ENCODE measurements at regions not wholly inside any gene's neighbourhood (a gene's known extent, or its start where the extent isn't known, plus 50 kb on each side); places are given as distances from the start of the nearest gene placed in this dataset.
"Not testable (repeated sequence)": the region's sequence is repeated elsewhere in the genome, so short reads cannot be mapped to it uniquely, and the experiment has no call there.

DNA sequence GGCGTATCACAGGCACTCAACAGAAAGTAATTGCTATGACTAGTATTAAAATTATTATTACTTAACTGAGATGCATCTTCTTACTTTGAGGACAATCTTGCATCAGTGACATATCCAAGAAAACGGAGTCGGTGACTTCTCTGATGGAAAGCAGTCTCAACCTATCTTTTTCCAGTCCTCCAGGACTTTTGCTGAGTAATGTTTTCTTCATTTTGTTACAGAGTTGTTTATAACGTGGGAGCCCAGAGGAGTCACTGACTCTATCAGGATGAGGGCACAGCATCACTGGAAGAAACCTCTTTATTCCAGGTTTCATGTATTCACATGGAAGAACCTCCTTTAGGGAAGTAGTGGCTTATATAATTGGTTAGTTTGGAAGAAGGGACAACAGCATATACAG is 51.5 kb upstream of the MELK start:
- DNase-seq (ENCODE audit: low read depth in 2 of 2), result no peak
- H3K4me3 ChIP-seq (replicated peaks in 1 of 2; ENCODE audit: low read depth in 2 of 2, low read length in 2 of 2), result no peak overlapping the region
- TF ChIP-seq, protein P1, sequence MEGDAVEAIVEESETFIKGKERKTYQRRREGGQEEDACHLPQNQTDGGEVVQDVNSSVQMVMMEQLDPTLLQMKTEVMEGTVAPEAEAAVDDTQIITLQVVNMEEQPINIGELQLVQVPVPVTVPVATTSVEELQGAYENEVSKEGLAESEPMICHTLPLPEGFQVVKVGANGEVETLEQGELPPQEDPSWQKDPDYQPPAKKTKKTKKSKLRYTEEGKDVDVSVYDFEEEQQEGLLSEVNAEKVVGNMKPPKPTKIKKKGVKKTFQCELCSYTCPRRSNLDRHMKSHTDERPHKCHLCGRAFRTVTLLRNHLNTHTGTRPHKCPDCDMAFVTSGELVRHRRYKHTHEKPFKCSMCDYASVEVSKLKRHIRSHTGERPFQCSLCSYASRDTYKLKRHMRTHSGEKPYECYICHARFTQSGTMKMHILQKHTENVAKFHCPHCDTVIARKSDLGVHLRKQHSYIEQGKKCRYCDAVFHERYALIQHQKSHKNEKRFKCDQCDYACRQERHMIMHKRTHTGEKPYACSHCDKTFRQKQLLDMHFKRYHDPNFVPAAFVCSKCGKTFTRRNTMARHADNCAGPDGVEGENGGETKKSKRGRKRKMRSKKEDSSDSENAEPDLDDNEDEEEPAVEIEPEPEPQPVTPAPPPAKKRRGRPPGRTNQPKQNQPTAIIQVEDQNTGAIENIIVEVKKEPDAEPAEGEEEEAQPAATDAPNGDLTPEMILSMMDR (IDR thresholded peaks at IDR 0.05; ENCODE audit: low read depth, low read length), result no peak

DNA sequence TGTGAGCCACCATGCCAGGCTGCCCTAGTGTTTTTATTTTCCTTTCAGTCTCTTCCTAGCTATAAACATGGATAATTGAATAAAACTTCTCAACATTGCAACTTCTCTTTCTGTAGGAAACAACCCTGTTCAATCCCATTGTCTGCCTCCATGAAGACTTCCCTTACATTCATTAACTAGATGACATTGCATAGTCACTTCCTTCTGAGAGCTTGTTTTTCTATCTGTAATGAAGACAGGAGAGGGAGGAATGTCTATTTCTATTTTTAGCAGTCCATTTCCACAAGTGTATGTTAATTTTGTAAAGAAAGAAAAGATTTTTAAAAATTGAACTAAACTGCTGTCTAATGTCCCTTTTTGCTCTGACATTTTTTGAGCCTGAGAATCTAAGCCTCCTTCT is 55.6 kb upstream of the MELK start:
- TF ChIP-seq, protein P1 (IDR thresholded peaks at IDR 0.05; ENCODE audit: low read depth, low read length), result no peak
- no peak for DNase-seq (ENCODE audit: low read depth in 2 of 2)
- H3K4me3 ChIP-seq (replicated peaks in 1 of 2; ENCODE audit: low read depth in 2 of 2, low read length in 2 of 2), result no peak overlapping the region

DNA sequence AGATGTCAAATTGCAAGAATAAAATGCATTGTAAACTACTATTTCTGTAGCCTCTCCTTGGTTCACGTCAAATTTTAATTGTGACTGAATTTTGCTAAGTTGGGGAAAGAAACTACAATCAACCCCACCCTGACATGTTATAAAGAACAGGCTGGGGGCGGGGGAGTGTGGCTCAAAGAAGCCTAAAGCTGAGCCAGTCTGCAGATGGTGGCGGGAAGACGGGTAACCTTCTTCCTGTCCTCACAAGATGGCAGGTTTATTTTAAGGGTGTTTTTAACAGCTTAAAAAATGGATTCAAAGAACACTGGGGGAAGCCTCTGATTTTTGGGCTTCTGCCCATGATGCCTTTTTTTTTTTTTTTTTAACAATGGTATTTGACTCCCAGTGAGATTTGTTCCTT is 68.5 kb upstream of the MELK start:
- no peak for DNase-seq (ENCODE audit: low read depth in 2 of 2)
- no peak overlapping the region for H3K4me3 ChIP-seq (replicated peaks in 1 of 2; ENCODE audit: low read depth in 2 of 2, low read length in 2 of 2)
- TF ChIP-seq, protein P1 (IDR thresholded peaks at IDR 0.05; ENCODE audit: low read depth, low read length), result no peak

DNA sequence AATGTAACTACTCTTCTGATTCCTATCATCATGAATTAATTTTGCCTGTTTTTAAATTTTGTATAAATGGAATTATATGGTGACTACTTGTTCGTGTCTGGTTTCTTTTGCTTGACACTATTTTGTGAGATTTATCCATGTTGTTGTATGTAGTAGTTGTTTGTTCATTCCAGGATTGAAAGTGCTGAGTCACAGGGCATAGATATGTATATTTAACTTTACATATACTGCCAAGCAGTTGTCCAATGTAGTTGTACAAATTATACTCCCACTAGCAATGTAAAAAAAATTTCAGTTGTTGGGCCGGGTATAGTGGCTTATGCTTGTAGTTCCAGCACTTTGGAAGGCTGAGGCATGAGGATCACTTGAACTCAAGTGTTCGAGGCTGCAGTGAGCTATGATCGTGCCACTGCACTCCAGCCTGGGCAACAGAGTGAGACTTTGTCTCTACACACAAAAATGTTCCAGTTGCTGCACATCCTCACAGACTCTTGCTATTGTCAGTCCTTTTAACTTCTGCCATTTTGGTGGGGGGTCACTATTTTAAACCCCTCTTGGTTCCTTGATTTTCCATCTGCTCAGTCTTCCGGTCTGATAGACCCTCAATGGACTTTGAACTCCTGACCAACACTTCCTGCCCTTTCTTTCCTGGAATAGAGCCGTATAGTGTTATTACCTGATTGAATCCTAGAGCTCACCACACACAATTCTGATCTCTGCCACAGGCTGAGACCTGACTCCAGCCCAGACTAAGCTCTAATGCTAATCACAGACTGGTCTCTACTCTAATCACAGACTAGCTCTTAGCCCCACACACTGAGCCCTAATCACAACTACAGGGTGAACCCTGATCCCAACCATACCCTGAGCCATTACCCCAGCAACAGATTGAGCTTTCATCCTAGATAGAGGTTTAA is 69.3 kb upstream of the MELK start:
- no peak overlapping the region for H3K4me3 ChIP-seq (replicated peaks in 1 of 2; ENCODE audit: low read depth in 2 of 2, low read length in 2 of 2)
- peak in 1 of 2 donors; percentile 6 for DNase-seq (ENCODE audit: low read depth in 2 of 2)
- TF ChIP-seq, protein P1 (IDR thresholded peaks at IDR 0.05; ENCODE audit: low read depth, low read length), result no peak

DNA sequence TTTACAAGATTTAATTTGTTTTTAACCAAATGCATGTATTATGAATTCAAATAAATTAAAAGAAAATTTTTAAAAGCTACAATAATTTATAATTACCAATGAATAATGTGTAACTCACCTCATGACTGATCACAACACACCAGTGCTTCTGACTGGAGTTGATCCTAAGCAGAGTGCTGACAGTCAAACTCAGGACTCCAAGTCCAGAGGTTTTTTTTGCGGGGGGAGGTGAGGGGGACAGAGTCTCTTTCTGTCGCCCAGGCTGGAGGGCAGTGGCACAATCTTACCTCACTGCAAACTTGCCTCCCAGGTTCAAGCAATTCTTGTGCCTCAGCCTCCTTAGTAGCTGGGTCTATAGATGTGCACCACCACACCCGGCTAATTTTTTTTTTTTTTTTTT is 71.0 kb upstream of the MELK start:
- TF ChIP-seq, protein P1 (IDR thresholded peaks at IDR 0.05; ENCODE audit: low read depth, low read length), result no peak
- H3K4me3 ChIP-seq (replicated peaks in 1 of 2; ENCODE audit: low read depth in 2 of 2, low read length in 2 of 2), result no peak overlapping the region
- DNase-seq (ENCODE audit: low read depth in 2 of 2), result no peak

DNA sequence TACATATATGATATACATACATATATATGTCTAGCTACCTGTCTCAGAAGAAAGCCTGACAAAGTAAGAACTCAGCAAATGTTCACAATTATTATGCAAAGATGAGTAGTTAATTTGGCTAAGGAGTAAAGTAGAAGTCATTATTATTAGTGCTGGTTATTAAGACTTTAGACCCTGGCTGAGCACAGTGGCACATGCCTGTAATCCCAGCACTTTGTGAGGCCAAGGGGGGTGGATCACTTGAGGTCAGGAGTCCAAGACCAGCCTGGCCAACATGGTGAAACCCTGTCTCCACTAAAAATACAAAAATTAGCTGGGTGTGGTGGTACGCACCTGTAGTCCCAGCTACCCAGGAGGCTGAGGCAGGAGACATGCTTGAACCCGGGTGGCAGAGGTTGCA is 71.8 kb upstream of the MELK start:
- not testable (repeated sequence) for DNase-seq (ENCODE audit: low read depth in 2 of 2); H3K4me3 ChIP-seq (replicated peaks in 1 of 2; ENCODE audit: low read depth in 2 of 2, low read length in 2 of 2)

DNA sequence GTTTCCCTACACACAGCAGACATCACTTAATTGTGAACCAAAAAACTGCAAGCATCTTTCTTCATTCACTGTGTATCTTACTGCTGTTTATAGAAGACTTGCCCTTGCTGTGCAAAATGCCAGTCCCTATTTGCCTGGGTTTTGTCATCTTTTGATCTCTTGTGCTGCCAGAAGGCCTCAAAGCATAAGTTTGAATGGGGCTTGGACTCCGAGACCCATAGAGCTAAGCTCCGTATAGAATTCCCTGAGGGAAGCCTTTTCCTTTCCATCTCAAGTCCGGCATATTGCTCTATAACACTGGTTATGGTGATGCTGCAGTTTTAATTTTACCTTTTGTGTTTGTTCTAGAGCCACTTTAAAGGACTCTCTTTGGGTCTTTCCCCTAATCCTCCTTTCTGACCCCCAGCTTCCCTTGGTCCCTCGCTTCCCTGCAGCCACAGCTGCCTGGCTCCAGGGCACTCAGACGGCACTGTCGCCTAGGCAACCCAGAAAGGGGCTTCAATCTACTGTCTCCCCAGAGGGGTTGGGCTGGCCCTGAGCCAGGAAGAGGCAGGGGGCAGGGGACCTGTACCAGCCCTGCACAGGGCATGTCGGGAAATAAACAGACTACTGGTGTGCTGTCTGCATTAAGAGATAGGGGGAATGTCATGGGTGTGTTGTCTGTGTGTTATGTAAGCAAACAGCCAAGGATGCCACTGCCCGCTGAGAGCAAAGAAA is 73.4 kb upstream of the MELK start:
- TF ChIP-seq, protein P1 (IDR thresholded peaks at IDR 0.05; ENCODE audit: low read depth, low read length), result no peak
- H3K4me3 ChIP-seq (replicated peaks in 1 of 2; ENCODE audit: low read depth in 2 of 2, low read length in 2 of 2), result no peak overlapping the region
- no peak for DNase-seq (ENCODE audit: low read depth in 2 of 2)

DNA sequence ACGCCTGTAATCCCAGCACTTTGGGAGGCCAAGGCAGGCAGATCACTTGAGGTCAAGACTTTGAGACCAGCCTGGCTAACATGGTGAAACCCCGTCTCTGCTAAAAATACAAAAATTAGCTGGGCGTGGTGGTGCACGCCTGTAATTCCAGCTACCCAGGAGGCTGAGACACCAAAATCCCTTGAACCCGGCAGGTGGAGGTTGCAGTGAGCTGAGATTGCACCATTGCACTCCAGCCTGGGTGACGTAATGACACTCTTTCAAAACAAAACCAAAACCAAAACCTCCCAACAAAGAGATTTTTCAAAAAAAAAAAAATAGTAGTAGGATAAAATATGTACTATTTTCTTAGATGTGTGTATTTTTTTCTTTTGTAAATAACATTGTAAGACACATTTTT is 79.1 kb upstream of the MELK start:
- DNase-seq (ENCODE audit: low read depth in 2 of 2); H3K4me3 ChIP-seq (replicated peaks in 1 of 2; ENCODE audit: low read depth in 2 of 2, low read length in 2 of 2): not testable (repeated sequence)

Measured in cardiac fibroblast (primary cell).